Neural progenitor cell (in vitro differentiated cells): ENCODE measurements at regions not wholly inside any gene's neighbourhood (a gene's known extent, or its start where the extent isn't known, plus 50 kb on each side); places are given as distances from the start of the nearest gene placed in this dataset.
A peak's percentile ranks its signal among the peaks of the same experiment; 100 is the strongest.

ENCODE experiments used
- DNase-seq: peaks from one replicate; pipeline ENCODE4 v3.0.0-alpha.2; 2016; ENCODE audit warnings: low spot score
- H2AFZ ChIP-seq: fragments of 200-600 bp; sonication (generic); replicated peaks from 2 replicates; pipeline ENCODE4 v1.6.1; 2016; ENCODE audit warnings: antibody characterized with exemption
- H3F3A ChIP-seq: fragments of 200-600 bp; sonication (generic); 2 replicates; pipeline ENCODE4 v1.6.1; 2016; ENCODE audit warnings: antibody characterized with exemption, low read depth
- H3K27ac ChIP-seq: fragments of 200-600 bp; sonication (generic); 2 replicates; pipeline ENCODE4 v1.5.1; 2016; ENCODE audit warnings: mild to moderate bottlenecking
- H3K27me3 ChIP-seq: fragments of 200-600 bp; sonication (generic); 2 replicates; pipeline ENCODE4 v1.6.1; 2016; ENCODE audit warnings: mild to moderate bottlenecking, moderate library complexity
- H3K36me3 ChIP-seq: fragments of 200-600 bp; sonication (generic); 2 replicates; pipeline ENCODE4 v1.5.1; 2016
- H3K4me1 ChIP-seq: fragments of 200-600 bp; sonication (generic); 2 replicates; pipeline ENCODE4 v1.6.1; 2016; ENCODE audit warnings: mixed run types
- H3K4me2 ChIP-seq: fragments of 200-600 bp; sonication (generic); 2 replicates; pipeline ENCODE4 v1.6.1; 2016
- H3K4me3 ChIP-seq: fragments of 200-600 bp; sonication (generic); 2 replicates; pipeline ENCODE4 v1.5.1; 2016
- H3K79me2 ChIP-seq: fragments of 200-600 bp; sonication (generic); 2 replicates; pipeline ENCODE4 v1.6.1; 2016; ENCODE audit warnings: low read depth
- H3K9ac ChIP-seq: fragments of 200-600 bp; sonication (generic); 2 replicates; pipeline ENCODE4 v1.6.1; 2016
- H3K9me3 ChIP-seq: fragments of 200-600 bp; sonication (generic); 2 replicates; pipeline ENCODE4 v1.5.1; 2016; ENCODE audit warnings: low read depth
- H4K20me1 ChIP-seq: fragments of 200-600 bp; sonication (generic); 2 replicates; pipeline ENCODE4 v1.6.1; 2016; ENCODE audit warnings: low read depth
- H3K27ac Mint-ChIP-seq: 3 replicates; pipeline ENCODE4 v1.8.0; 2021; ENCODE audit warnings: mixed read lengths
- H3K27me3 Mint-ChIP-seq: 2 replicates; pipeline ENCODE4 v1.8.0; 2022; ENCODE audit warnings: low read depth, mild to moderate bottlenecking, inconsistent platforms, moderate library complexity, mixed read lengths; ENCODE audit not compliant: insufficient read depth
- H3K36me3 Mint-ChIP-seq: 3 replicates; pipeline ENCODE4 v1.8.0; 2021; ENCODE audit warnings: mixed read lengths
- H3K4me1 Mint-ChIP-seq: 3 replicates; pipeline ENCODE4 v1.8.0; 2021; ENCODE audit warnings: mixed read lengths
- H3K4me3 Mint-ChIP-seq: 3 replicates; pipeline ENCODE4 v1.8.0; 2021; ENCODE audit warnings: mild to moderate bottlenecking, moderate library complexity, mixed read lengths
- H3K9me3 Mint-ChIP-seq: 3 replicates; pipeline ENCODE4 v1.8.0; 2020; ENCODE audit warnings: mixed read lengths
- EZH2 ChIP-seq: fragments of 200-600 bp; sonication (generic); IDR thresholded peaks from 2 replicates; pipeline ENCODE4 v1.6.1; 2017; ENCODE audit warnings: antibody characterized with exemption, mild to moderate bottlenecking, moderate library complexity
- EZH2phosphoT487 ChIP-seq: fragments of 200-600 bp; sonication (generic); IDR thresholded peaks from 2 replicates; pipeline ENCODE4 v1.6.1; 2017; ENCODE audit warnings: antibody characterized with exemption
- TF ChIP-seq, protein P1 (sequence below): fragments of 200-600 bp; sonication (generic); IDR thresholded peaks from 2 replicates; pipeline ENCODE4 v1.5.1; 2017; ENCODE audit warnings: antibody characterized with exemption, mild to moderate bottlenecking

DNA sequence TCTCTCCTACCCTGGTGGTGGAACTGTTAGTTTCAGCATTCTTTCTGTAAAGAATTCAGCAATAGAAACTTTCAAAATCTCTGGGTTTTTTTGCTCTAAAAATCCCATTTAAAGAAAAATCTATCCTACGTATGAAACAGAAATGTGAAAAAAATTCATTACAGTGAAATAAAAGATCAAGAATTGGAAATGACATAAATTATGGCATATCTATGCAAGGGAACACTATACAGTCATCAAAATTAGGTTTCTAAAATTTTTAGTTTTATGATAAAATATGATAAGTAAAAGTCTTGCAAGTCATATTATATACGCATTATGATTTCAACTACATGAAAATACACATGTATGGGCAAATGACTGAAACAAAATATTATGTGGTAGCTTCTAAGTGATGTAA, 342.6 kb downstream of the CETN3 start:
- Histone ChIP-seq H3F3A (no peaks in the 10 kb centered on the region), H4K20me1 (no peaks in the 10 kb centered on the region), H3K9me3 (no peaks in the 10 kb centered on the region), H3K4me1 (no peaks in the 10 kb centered on the region), H3K27me3 (no peaks in the 10 kb centered on the region), H3K79me2 (no peaks in the 10 kb centered on the region), H2AFZ (no peak overlapping the region), H3K36me3 (no peaks in the 10 kb centered on the region), H3K27ac (no peak overlapping the region), H3K4me2 (no peak overlapping the region), H3K4me3 (no peak overlapping the region), H3K9ac (no peak overlapping the region)
- TF ChIP-seq, protein P1, sequence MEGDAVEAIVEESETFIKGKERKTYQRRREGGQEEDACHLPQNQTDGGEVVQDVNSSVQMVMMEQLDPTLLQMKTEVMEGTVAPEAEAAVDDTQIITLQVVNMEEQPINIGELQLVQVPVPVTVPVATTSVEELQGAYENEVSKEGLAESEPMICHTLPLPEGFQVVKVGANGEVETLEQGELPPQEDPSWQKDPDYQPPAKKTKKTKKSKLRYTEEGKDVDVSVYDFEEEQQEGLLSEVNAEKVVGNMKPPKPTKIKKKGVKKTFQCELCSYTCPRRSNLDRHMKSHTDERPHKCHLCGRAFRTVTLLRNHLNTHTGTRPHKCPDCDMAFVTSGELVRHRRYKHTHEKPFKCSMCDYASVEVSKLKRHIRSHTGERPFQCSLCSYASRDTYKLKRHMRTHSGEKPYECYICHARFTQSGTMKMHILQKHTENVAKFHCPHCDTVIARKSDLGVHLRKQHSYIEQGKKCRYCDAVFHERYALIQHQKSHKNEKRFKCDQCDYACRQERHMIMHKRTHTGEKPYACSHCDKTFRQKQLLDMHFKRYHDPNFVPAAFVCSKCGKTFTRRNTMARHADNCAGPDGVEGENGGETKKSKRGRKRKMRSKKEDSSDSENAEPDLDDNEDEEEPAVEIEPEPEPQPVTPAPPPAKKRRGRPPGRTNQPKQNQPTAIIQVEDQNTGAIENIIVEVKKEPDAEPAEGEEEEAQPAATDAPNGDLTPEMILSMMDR: no peak
- TF ChIP-seq EZH2phosphoT487 (no peak), EZH2 (no peak)
- H3K4me3 Mint-ChIP-seq: no peak overlapping the region
- DNase-seq: no peak
- no peaks in the 10 kb centered on the region for H3K4me1 Mint-ChIP-seq
- H3K27ac Mint-ChIP-seq: no peak overlapping the region
- peaks cover 7% of the 10 kb centered on the region for H3K9me3 Mint-ChIP-seq
- H3K36me3 Mint-ChIP-seq: peaks cover 1% of the 10 kb centered on the region
- peaks cover 3% of the 10 kb centered on the region for H3K27me3 Mint-ChIP-seq

DNA sequence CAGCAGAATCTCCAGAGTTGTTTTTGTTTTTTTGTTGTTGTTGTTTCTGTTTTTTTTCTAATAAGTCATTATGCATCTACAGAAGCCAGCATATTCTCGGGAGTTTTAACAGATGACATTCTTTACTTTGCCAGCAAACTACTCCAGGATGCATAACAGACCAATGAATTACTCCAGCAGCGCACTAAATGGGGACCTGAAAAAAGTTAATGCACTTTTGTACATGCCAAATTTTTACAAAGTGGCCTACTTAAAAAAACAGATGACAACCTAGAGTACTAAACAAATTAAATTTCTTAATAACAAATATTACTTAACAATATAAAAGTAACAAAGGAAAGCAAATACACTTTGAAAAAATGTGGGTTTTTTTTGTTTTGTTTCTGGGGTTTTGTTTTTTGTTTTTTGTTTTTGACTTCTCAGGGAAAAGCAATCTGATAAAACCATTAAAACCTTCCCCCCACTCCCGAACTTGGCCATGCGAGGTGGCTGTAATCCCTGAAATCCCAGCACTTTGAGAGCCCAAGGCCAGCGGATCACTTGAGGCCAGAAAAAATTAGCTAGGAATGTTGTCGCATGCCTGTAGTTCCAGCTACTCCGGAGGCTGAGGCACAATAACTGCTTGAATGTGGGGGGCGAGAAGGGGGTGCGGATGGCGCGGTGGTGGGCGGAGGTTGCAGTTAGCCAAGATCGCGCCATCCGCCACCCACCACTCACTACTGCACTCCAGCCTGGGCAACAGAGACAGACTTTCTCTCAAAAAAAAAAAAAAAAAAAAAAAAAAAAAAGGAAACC, 352.4 kb downstream of the CETN3 start:
- H4K20me1 ChIP-seq: no peaks in the 10 kb centered on the region
- TF ChIP-seq EZH2phosphoT487 (no peak), EZH2 (no peak)
- TF ChIP-seq, protein P1: no peak
- Mint-ChIP-seq H3K4me1 (peaks cover 12% of the 10 kb centered on the region), H3K27me3 (peaks cover 2% of the 10 kb centered on the region), H3K4me3 (no peak overlapping the region), H3K36me3 (no peaks in the 10 kb centered on the region), H3K27ac (no peak overlapping the region), H3K9me3 (no peaks in the 10 kb centered on the region)
- H3K27me3 ChIP-seq: no peaks in the 10 kb centered on the region
- no peaks in the 10 kb centered on the region for H3K36me3 ChIP-seq
- H3K4me3 ChIP-seq: no peak overlapping the region
- no peak overlapping the region for H3K27ac ChIP-seq
- peaks cover 14% of the 10 kb centered on the region for H3K4me1 ChIP-seq
- H3K9ac ChIP-seq: no peak overlapping the region
- H3F3A ChIP-seq: no peaks in the 10 kb centered on the region
- peak; percentile 17 for DNase-seq
- no peaks in the 10 kb centered on the region for H3K9me3 ChIP-seq
- H3K79me2 ChIP-seq: no peaks in the 10 kb centered on the region
- no peak overlapping the region for H2AFZ ChIP-seq
- H3K4me2 ChIP-seq: peak overlapping the region; percentile 25

DNA sequence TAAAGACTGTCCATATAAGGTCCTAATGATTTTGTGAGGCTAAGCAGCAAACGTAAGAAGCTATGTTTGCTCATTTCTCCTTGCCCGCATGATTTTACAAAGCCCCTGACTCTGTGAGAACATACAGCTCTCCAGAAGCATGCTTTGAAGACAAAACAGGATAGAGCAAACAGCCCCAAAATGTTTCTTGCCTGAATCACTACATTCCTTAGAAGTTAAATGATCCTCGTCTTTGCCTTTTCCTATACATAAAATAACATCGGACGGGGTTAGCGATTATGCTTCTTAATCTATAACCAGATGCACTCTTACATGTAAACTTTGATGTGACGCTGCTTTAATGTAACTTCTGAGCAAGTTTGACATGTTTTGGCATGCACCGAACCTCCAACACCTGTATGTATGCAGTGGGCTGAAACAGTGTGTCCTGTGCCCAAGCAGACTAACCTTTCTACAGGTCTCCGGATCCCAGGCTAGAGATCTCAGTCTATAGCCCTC, 353.7 kb downstream of the CETN3 start:
- peak overlapping the region; percentile 8 for H2AFZ ChIP-seq
- no peak overlapping the region for H3K9ac ChIP-seq
- no peaks in the 10 kb centered on the region for H3K27me3 ChIP-seq
- H3K4me2 ChIP-seq: peak overlapping the region; percentile 25
- no peak overlapping the region for H3K4me3 ChIP-seq
- DNase-seq: peak; percentile 2
- peak overlapping the region; percentile 23 for H3K27ac Mint-ChIP-seq
- H3F3A ChIP-seq: no peaks in the 10 kb centered on the region
- no peaks in the 10 kb centered on the region for H3K79me2 ChIP-seq
- H3K27me3 Mint-ChIP-seq: peaks cover 2% of the 10 kb centered on the region
- H3K4me1 ChIP-seq: peaks cover 14% of the 10 kb centered on the region
- no peaks in the 10 kb centered on the region for H3K36me3 Mint-ChIP-seq
- TF ChIP-seq, protein P1: no peak
- no peak for TF ChIP-seq EZH2
- no peak for TF ChIP-seq EZH2phosphoT487
- H3K4me1 Mint-ChIP-seq: peaks cover 12% of the 10 kb centered on the region
- no peak overlapping the region for H3K4me3 Mint-ChIP-seq
- no peaks in the 10 kb centered on the region for H4K20me1 ChIP-seq
- no peaks in the 10 kb centered on the region for H3K36me3 ChIP-seq
- no peaks in the 10 kb centered on the region for H3K9me3 ChIP-seq
- H3K9me3 Mint-ChIP-seq: no peaks in the 10 kb centered on the region
- H3K27ac ChIP-seq: no peak overlapping the region
